Gastrocnemius medialis (tissue), 4 donors: ENCODE measurements at regions not wholly inside any gene's neighbourhood (a gene's known extent, or its start where the extent isn't known, plus 50 kb on each side); places are given as distances from the start of the nearest gene placed in this dataset.

Source experiments
- CTCF ChIP-seq, 5 experiments: fragments of 450-650 bp in 3 of 5; fragments of 200-600 bp in 2 of 5; sonication (generic) in 2 of 5; IDR thresholded peaks in 4 of 5; conservative IDR thresholded peaks in 1 of 5; 1 replicate in 4 of 5; 2 replicates in 1 of 5; pipeline ENCODE4 v1.5.1; 2016 to 2019; ENCODE audit warnings: antibody characterized with exemption in 5 of 5, mild to moderate bottlenecking in 3 of 5, moderate library complexity in 3 of 5
- POLR2A ChIP-seq, 2 donors: fragments of 450-650 bp; IDR thresholded peaks; one replicate each; pipeline ENCODE4 v1.6.1; 2017; ENCODE audit warnings: antibody characterized with exemption in 2 of 2, mild to moderate bottlenecking in 2 of 2, moderate library complexity in 2 of 2

DNA sequence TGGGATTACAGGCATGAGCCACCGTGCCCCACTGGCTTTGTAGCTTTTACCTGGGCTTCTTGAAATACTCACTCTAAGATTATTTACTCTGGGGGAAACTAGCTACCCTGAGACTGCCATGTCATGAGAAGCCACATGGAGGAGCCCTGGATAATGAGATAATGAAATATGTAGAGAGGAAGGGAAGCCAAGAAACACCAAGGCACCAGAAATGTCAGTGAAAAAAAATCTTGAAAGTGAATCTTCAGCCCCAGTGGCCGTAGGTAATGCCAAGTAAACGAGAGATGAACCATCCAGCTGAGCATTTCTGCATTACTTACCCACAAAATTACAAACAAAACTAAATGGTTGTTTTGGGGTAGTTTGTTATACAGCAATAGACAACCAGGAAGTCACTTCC, 125.6 kb downstream of the APIP start:
- TF ChIP-seq CTCF (IDR thresholded peaks at IDR 0.05 in 4 of 5, conservative IDR thresholded peaks at IDR 0.05 in 1 of 5) (no peak), POLR2A (IDR thresholded peaks at IDR 0.05) (no peak)
